AG09309 (cell line): ENCODE measurements at regions not wholly inside any gene's neighbourhood (a gene's known extent, or its start where the extent isn't known, plus 50 kb on each side); places are given as distances from the start of the nearest gene placed in this dataset.

Source experiments
- DNase-seq: peaks from one replicate; pipeline ENCODE4 v3.0.0-alpha.2; 2010; ENCODE audit warnings: low read depth
- H3K4me3 ChIP-seq: 2 replicates; pipeline ENCODE4 v1.5.1; 2011; ENCODE audit warnings: mild to moderate bottlenecking, low read depth, low read length, moderate library complexity; ENCODE audit not compliant: control insufficient read depth
- CTCF ChIP-seq: IDR thresholded peaks from 2 replicates; pipeline ENCODE4 v1.5.1; 2011; ENCODE audit warnings: mild to moderate bottlenecking, low read depth, low read length, inconsistent platforms; ENCODE audit not compliant: insufficient read depth, control insufficient read depth; ENCODE audit errors: missing control alignments

- TF ChIP-seq CTCF = no peak
- DNase-seq = no peak
- no peak overlapping the region for H3K4me3 ChIP-seq
Measured at GRCh38 chr5:166093312-166093711, 2198.1 kb upstream of the WWC1 start.

- DNase-seq = no peak
- TF ChIP-seq CTCF = no peak
- no peak overlapping the region for H3K4me3 ChIP-seq
Measured at GRCh38 chr5:166102947-166103346, 2188.5 kb upstream of the WWC1 start.

GRCh38 chr5:166111021-166111420, 2180.4 kb upstream of the WWC1 start:
- TF ChIP-seq CTCF = no peak
- H3K4me3 ChIP-seq = no peak overlapping the region
- no peak for DNase-seq

DNA sequence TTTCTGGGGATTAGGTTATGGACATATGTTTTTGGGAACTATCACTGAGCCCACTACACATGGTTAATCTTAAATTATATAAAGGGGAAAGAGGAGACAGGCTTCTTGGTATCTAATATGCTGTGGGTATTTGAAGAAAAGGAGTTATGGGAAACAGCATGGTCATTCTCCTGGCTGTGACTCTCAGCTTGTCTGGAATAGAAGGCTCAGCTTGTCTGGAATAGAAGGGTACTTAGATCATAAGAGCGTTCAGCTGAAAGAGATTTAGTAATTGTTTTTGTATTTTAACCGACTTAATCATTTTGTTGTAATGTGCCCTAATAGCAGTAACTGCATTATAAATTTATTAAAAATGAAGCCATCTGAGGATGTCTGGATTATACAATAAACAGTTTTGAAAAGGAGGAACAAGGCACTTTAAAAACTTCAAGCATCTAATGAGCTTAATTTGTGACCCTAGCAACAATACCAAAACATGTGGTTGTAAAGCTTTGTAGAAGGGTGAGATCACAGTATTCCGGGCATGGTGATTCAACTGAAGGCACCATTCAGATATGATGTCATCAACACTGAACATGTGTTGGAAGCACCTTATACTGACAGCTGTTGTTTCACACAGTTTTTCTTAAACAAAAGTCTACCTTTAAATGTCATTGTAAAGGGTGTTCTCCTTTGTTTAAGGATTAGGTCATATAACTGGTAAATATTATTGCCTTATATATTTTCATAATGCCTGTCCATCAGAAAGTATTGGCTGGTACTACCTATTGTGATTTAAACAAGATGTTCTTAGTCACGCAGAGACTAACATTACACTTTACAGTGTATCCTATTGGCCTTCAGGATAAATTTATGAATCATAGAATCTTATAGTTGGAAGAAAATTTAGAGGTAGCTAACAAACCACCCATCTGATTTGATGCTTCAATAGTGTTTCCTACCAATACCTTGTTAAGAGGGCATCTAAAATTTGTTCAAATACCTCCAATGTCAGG, 2174.1 kb upstream of the WWC1 start:
- no peak for TF ChIP-seq CTCF
- H3K4me3 ChIP-seq = no peak overlapping the region
- no peak for DNase-seq

GRCh38 chr5:166119506-166119905, 2171.9 kb upstream of the WWC1 start:
- H3K4me3 ChIP-seq = no peak overlapping the region
- no peak for TF ChIP-seq CTCF
- DNase-seq = no peak

DNA sequence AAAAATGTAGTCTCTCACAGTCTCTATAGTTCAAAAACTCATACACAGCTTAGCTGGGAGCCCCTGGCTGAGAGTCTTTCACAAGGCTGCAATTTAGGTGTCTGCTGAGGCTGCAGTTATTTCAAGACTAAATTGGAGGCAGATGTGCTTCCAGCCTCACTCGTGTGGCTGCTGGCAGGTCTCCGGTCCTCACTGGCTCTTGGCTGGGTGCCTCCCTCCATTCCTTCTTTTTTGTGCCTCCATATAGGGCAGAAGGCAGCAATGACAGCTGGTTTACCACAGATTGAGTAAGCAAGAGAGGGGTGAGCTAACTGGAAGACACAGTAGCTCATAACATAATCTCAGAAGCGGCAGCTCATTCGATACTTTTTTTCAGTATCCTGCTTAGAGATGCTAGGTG, 2167.7 kb upstream of the WWC1 start:
- no peak overlapping the region for H3K4me3 ChIP-seq
- no peak for TF ChIP-seq CTCF
- no peak for DNase-seq
